ENCODE measurements at regions not wholly inside any gene's neighbourhood (a gene's known extent, or its start where the extent isn't known, plus 50 kb on each side); places are given as distances from the start of the nearest gene placed in this dataset.

DNA sequence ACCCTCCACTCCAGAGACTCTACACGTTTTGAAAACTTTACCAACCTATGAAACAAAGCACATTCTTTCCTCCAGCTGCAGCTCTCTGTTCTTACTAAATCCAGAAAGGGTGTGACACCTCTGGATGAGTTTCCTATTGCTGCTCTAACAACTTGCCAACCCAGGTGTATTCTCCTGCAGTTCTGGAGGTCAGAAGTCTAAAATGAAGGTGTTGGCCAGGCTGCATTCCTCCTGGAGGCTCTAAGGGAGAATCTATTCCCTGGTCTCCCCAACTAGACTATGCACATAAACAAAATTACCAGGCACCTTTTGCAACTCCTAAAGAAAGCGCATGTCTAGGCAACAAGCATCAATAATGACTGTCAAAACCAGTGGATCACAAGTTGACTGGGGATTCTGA lies 128.8 kb downstream of the NUFIP1 start:
- TF ChIP-seq GATA2 (IDR thresholded peaks at IDR 0.05; ENCODE audit: low read depth, low read length) = no peak
- TF ChIP-seq GATA3 (IDR thresholded peaks at IDR 0.05; ENCODE audit: low read depth, low read length) = no peak

GRCh38 chr13:44857736-44858135 lies 131.5 kb downstream of the NUFIP1 start:
- no peak for TF ChIP-seq GATA2 (IDR thresholded peaks at IDR 0.05; ENCODE audit: low read depth, low read length)

DNA sequence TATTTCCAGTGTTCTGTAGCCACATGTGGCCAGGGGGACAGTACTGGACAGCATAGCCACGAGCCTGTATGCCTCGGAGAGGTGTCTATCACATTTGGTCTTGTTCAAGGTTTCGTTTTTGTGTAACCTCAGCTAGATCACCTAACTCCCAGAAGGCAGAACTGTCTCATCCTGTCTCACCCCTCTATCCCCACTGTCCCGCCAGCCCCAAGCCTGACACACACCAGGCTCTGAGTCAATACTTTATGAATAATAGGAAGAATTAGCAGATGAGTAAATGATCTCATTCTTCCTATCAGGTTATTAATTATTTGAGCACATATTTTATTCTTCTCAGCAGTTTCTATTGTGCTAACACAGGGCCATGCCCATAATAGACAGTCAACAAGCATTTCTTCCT lies 132.2 kb downstream of the NUFIP1 start:
- no peak for TF ChIP-seq GATA3 (IDR thresholded peaks at IDR 0.05; ENCODE audit: low read depth, low read length)
- no peak for TF ChIP-seq GATA2 (IDR thresholded peaks at IDR 0.05; ENCODE audit: low read depth, low read length)

- TF ChIP-seq GATA2 (IDR thresholded peaks at IDR 0.05; ENCODE audit: low read depth, low read length) (no peak), GATA3 (IDR thresholded peaks at IDR 0.05; ENCODE audit: low read depth, low read length) (no peak)
Measured at GRCh38 chr13:44855860-44856259, 133.4 kb downstream of the NUFIP1 start.

DNA sequence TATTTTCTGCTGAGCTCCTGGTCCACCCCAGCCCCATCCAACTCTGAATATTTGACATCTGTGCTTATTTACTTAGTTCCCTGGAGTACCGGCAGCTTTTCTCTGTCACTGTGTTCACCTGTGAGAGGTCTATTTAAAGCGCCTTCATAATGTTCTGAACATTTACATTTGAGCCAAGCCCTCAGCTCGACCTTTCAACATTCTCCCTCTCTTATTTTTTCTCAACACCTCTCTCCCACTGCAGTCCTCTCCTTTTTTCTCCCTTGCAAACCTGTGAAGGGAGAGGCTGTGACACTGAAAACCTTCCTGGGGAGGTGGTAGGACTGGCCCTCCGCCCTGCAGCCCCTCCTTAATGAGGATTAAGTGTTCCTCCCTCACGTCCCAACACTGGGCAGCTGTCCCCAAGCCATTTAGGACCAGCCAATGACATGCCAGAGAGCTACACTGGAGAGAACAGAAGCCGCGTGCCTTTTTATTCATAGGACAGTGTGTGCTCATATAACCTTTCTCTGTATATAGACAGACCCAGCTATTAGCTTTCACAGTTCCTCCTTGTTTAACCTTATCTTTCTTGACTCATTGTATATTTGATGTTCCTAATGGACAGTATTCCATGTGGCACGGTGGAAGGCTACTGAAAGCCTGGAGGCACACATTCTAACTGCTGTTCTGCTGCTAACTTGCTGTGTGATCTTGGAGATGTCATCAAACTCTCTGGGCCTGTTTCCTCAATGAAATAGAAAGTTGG lies 134.8 kb downstream of the NUFIP1 start:
- no peak for TF ChIP-seq GATA2 (IDR thresholded peaks at IDR 0.05; ENCODE audit: low read depth, low read length)
- TF ChIP-seq GATA3 (IDR thresholded peaks at IDR 0.05; ENCODE audit: low read depth, low read length) = no peak

DNA sequence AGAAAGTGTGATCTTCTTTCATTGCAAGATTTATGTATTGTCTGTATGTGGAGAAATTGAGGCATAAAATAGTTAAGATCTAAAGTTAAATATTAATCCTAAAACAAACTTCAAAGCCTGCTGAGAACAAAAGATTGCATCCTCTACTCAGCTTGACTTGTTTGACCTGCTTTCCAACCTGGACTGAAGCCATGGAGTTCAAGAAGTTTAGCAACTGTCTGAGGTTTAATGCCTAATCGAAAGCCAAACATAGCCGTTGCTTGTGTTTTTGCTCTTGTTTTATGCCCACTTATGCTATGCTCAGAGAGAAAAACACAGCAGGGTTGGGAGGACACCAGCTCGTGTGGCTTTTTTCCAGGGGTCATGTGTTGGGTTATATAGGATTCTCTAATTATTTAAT lies 135.6 kb downstream of the NUFIP1 start:
- no peak for TF ChIP-seq GATA3 (IDR thresholded peaks at IDR 0.05; ENCODE audit: low read depth, low read length)
- no peak for TF ChIP-seq GATA2 (IDR thresholded peaks at IDR 0.05; ENCODE audit: low read depth, low read length)

- TF ChIP-seq GATA2 (IDR thresholded peaks at IDR 0.05; ENCODE audit: low read depth, low read length) = no peak
- TF ChIP-seq GATA3 (IDR thresholded peaks at IDR 0.05; ENCODE audit: low read depth, low read length) = no peak
Measured at GRCh38 chr13:44848920-44849676, 140.2 kb downstream of the NUFIP1 start.

DNA sequence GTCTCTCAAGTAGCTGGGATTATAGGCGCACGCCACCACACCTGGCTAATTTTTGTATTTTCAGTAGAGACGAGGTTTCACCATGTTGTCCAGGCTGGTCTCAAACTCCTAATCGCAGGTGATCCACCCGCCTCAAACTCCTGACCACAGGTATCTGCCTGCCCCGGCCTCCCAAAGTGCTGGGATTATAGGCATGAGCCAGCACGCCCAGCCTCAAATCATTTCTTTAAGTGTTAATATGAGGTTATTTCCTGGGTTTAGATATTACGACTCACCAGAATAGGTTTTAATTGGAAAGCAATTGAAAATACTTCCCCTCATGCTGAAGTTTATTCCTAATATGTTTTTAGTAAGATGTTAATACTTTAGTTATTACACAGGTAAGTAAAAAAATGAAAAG lies 144.5 kb downstream of the NUFIP1 start:
- no peak for TF ChIP-seq GATA2 (IDR thresholded peaks at IDR 0.05; ENCODE audit: low read depth, low read length)
- TF ChIP-seq GATA3 (IDR thresholded peaks at IDR 0.05; ENCODE audit: low read depth, low read length) = no peak

DNA sequence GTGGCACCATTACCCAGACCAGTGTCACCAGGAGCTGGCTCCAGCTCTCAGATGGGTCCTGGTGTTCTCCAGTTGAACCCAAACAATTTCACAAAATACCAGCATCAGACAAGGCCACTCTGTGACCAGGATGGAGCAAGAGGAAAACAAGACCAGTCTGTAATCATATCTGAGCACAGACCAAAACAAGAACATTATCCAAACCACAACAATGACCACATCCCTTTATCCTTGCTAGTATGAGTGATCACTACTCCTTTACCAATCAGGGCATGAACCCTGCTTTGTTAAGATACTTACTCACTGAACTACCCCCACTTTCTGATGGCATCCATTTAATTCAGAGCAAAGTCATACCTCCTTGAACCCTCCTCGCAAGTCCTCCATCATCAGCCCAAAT lies 145.9 kb downstream of the NUFIP1 start:
- no peak for TF ChIP-seq GATA2 (IDR thresholded peaks at IDR 0.05; ENCODE audit: low read depth, low read length)
- no peak for TF ChIP-seq GATA3 (IDR thresholded peaks at IDR 0.05; ENCODE audit: low read depth, low read length)

- TF ChIP-seq GATA2 (IDR thresholded peaks at IDR 0.05; ENCODE audit: low read depth, low read length) (no peak), GATA3 (IDR thresholded peaks at IDR 0.05; ENCODE audit: low read depth, low read length) (no peak)
Measured at GRCh38 chr13:44842158-44842557, 147.1 kb downstream of the NUFIP1 start.

- TF ChIP-seq GATA2 (IDR thresholded peaks at IDR 0.05; ENCODE audit: low read depth, low read length) = no peak
- TF ChIP-seq GATA3 (IDR thresholded peaks at IDR 0.05; ENCODE audit: low read depth, low read length) = no peak
Measured at GRCh38 chr13:44840131-44840530, 149.1 kb downstream of the NUFIP1 start.

DNA sequence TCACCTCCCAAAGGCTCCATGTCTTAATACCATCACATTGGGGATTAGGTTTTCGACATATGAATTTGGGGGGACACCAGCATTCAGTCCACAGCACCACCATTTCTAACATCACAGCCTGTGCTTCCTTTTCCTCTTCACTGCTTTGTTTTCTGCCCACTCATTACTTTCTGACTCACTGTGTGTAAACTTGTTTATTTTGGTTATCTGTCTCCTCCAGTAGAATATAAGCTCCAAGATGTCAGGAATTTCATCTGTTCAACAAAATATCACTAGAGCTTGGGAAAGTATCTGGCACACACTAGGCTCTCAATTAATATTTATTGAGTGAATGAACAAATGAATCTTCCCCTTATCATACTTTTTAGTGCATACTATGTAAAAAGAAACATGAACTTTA lies 152.0 kb downstream of the NUFIP1 start:
- TF ChIP-seq GATA3 (IDR thresholded peaks at IDR 0.05; ENCODE audit: low read depth, low read length) (no peak), GATA2 (IDR thresholded peaks at IDR 0.05; ENCODE audit: low read depth, low read length) (no peak)

DNA sequence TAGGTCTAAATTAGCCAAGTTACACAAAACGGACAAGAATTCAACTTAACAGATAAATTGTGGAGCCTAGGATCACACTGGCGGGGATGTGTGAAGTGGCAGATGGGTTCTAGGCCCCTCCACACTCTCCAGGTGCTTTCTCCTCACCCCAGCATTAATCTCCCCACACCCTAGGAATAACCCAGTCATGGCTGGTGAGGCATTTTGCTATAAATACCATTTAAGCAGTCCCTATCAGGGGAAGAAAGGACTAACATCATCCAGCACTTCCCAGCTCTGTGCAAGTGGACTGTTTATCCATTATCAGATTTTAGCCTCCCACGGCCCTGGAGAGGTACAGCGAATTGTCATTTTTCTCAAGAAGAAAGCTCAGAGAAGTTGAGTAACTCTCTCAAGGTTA lies 154.9 kb downstream of the NUFIP1 start:
- TF ChIP-seq GATA3 (IDR thresholded peaks at IDR 0.05; ENCODE audit: low read depth, low read length) (no peak), GATA2 (IDR thresholded peaks at IDR 0.05; ENCODE audit: low read depth, low read length) (no peak)

GRCh38 chr13:44833626-44834025 lies 155.6 kb downstream of the NUFIP1 start:
- TF ChIP-seq GATA3 (IDR thresholded peaks at IDR 0.05; ENCODE audit: low read depth, low read length) (no peak), GATA2 (IDR thresholded peaks at IDR 0.05; ENCODE audit: low read depth, low read length) (no peak)

GRCh38 chr13:44833139-44833538 lies 156.1 kb downstream of the NUFIP1 start:
- no peak for TF ChIP-seq GATA2 (IDR thresholded peaks at IDR 0.05; ENCODE audit: low read depth, low read length)
- TF ChIP-seq GATA3 (IDR thresholded peaks at IDR 0.05; ENCODE audit: low read depth, low read length) = no peak

Data from SH-SY5Y (cell line).